Mucosa of descending colon (tissue), 3 donors: ENCODE measurements at regions not wholly inside any gene's neighbourhood (a gene's known extent, or its start where the extent isn't known, plus 50 kb on each side); places are given as distances from the start of the nearest gene placed in this dataset.

ENCODE experiments used
- ATAC-seq: fragments of 200-7000 bp; cut with Tn5 transposase; one replicate; pipeline ENCODE4 v1.9.1; 2020; ENCODE audit warnings: mild to moderate bottlenecking, moderate library complexity
- DNase-seq, 3 donors: peaks; one replicate each; pipeline ENCODE4 v3.0.0-alpha.2; 2020
- H3K36me3 ChIP-seq: fragments of 200-600 bp; one replicate; pipeline ENCODE4 v1.8.0; 2021; ENCODE audit warnings: low read depth, mild to moderate bottlenecking
- H3K4me1 ChIP-seq: fragments of 200-600 bp; one replicate; pipeline ENCODE4 v1.8.0; 2021; ENCODE audit warnings: low read depth, mild to moderate bottlenecking
- H3K4me3 ChIP-seq: fragments of 200-600 bp; one replicate; pipeline ENCODE4 v1.8.0; 2021; ENCODE audit warnings: mild to moderate bottlenecking
- H3K9me3 ChIP-seq: fragments of 200-600 bp; one replicate; pipeline ENCODE4 v1.8.0; 2021; ENCODE audit warnings: mild to moderate bottlenecking
- intact Hi-C, 2 donors: fragments of 100-400 bp; cut with DNase I in 1 of 2; cut with micrococcal nuclease in 1 of 2; formaldehyde crosslinking; loops; one replicate each; pipeline versions ENCODE4 v1.11.0 to v1.11.1; 2022; cut with DNase I, micrococcal nuclease
- TF ChIP-seq, protein P1 (sequence below): fragments of 200-600 bp; IDR thresholded peaks from one replicate; pipeline ENCODE4 v1.8.0; 2022; ENCODE audit warnings: antibody characterized with exemption, mild to moderate bottlenecking
- donor health status: DM: no; HTN: no; CAD: no; lungs with moderate emphysema.
- donor health status: DM: no; HTN: no; CAD: no.
- donor health status: DM: no; HTN: yes; CAD: no.

DNA sequence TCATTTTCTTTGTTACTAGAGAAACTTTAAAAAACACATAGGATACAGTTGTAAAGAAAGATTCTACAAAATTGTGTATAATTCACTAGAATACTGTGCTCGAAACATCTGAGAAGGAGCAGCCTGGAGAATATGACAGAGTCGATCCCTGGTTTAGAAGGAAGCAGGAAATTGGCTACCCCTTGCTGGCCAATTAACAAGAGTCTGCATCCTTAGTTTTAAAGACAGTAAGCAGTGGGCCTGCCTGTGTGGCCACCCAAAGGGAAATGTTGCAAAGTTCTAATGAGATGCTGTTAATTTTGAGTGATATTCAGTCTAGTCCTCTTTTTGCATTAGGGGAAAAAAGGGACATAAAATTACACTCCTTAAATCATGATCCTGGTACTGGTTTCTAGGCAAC lies 988.6 kb downstream of the PCDH17 start:
- TF ChIP-seq, protein P1, sequence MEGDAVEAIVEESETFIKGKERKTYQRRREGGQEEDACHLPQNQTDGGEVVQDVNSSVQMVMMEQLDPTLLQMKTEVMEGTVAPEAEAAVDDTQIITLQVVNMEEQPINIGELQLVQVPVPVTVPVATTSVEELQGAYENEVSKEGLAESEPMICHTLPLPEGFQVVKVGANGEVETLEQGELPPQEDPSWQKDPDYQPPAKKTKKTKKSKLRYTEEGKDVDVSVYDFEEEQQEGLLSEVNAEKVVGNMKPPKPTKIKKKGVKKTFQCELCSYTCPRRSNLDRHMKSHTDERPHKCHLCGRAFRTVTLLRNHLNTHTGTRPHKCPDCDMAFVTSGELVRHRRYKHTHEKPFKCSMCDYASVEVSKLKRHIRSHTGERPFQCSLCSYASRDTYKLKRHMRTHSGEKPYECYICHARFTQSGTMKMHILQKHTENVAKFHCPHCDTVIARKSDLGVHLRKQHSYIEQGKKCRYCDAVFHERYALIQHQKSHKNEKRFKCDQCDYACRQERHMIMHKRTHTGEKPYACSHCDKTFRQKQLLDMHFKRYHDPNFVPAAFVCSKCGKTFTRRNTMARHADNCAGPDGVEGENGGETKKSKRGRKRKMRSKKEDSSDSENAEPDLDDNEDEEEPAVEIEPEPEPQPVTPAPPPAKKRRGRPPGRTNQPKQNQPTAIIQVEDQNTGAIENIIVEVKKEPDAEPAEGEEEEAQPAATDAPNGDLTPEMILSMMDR, result no peak
- ATAC-seq (no peak), DNase-seq (no peak)
- no peaks in the 10 kb centered on the region for H3K36me3 ChIP-seq
- intact Hi-C loops, result no loop called here
- H3K4me1 ChIP-seq, result no peaks in the 10 kb centered on the region
- H3K4me3 ChIP-seq, result no peak overlapping the region
- peaks cover 44% of the 10 kb centered on the region for H3K9me3 ChIP-seq

DNA sequence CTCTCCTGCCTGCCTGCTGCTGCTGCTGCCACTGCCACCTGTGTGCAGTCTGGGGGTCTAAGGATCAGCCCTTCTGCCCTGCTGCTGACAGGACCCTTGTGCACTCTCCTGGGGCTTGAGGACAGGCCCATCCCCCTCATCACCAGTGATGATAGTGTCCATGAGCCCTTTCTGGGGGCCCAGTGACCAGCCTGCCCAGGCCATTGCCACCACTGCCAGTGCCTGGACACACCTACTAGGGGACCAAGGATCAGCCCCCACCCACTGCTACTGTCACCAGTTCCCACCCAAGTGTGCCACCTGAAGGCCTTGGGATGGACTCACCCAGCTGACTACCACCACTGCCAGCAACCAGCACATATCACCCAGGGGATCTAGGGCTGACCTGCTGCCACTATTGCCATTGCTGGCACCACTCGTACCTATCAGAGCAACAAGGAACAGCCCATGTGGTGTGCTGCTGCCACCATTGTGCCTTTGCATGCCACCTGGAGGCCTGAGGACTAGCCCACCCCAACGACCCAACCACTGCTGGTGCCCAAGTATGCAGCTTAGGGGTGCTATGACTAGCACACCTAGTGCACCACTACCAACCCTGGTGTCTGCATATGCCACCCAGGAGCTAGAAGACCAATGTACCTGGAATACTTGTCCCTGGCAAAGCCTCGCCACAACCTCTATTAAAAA lies 994.3 kb downstream of the PCDH17 start:
- H3K4me1 ChIP-seq, result no peaks in the 10 kb centered on the region
- ATAC-seq, result no peak
- TF ChIP-seq, protein P1, result no peak
- peaks cover 48% of the 10 kb centered on the region for H3K9me3 ChIP-seq
- no peaks in the 10 kb centered on the region for H3K36me3 ChIP-seq
- H3K4me3 ChIP-seq, result no peak overlapping the region
- intact Hi-C loops, result no loop called here
- DNase-seq, result no peak

- intact Hi-C loops, result no loop called here
- TF ChIP-seq, protein P1, result no peak
- Histone ChIP-seq H3K9me3 (peaks cover 21% of the 10 kb centered on the region), H3K4me1 (no peaks in the 10 kb centered on the region), H3K36me3 (no peaks in the 10 kb centered on the region), H3K4me3 (no peak overlapping the region)
- ATAC-seq, result no peak
- DNase-seq, result no peak
Measured at GRCh38 chr13:58630794-58631193, 999.2 kb downstream of the PCDH17 start.

DNA sequence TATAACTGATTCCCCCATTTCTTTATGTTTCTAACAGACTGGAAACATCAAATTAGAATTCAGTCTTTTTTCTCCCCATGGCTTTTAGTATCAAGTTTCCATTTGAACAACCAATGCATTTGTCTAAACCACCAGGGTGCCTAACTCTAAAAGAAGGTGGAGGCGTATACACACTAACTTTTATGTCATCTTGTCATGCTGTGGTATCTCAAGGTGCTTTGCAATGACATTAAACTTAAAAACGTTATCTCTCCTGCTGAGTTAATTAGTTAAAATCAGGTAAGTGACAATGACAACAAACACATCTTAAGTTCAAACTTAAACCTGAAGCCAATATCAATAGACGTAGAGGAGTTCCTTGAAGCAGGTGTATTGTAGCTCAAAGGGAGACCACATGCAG lies 1001.7 kb downstream of the PCDH17 start:
- Histone ChIP-seq H3K4me1 (no peaks in the 10 kb centered on the region), H3K4me3 (no peak overlapping the region)
- ATAC-seq, result no peak

DNA sequence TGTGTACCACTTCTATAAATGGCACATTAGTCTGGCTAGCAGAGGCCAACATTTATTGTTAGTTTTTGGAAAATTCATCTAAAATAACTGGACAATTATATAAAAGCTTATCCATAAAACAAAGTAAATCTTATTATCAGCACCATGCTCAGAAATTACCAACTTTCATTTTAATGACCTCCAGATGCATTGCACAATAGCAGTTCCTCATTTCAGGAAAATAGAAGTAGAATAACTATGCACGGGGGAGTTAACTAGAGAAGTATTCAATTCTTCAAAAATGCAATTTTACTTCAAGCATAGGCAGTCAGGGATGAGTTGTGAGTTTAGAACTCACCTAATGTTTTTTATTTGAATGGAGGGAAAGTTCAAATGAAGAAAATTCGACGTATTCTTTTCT lies 1023.5 kb downstream of the PCDH17 start:
- Histone ChIP-seq H3K4me3 (no peak overlapping the region), H3K36me3 (no peaks in the 10 kb centered on the region), H3K9me3 (peaks cover 28% of the 10 kb centered on the region), H3K4me1 (no peaks in the 10 kb centered on the region)
- DNase-seq (no peak), ATAC-seq (no peak)
- intact Hi-C loops, result no loop called here
- TF ChIP-seq, protein P1, result no peak

More for the DNA sequence above, 1001.7 kb downstream of the PCDH17 start:
- no peak for DNase-seq
- TF ChIP-seq, protein P1, result no peak
- intact Hi-C loops, result no loop called here
- H3K9me3 ChIP-seq, result peaks cover 6% of the 10 kb centered on the region
- H3K36me3 ChIP-seq, result no peaks in the 10 kb centered on the region

GRCh38 chr13:58660826-58661225 lies 1029.3 kb downstream of the PCDH17 start:
- TF ChIP-seq, protein P1, result no peak
- H3K4me3 ChIP-seq, result no peak overlapping the region
- H3K36me3 ChIP-seq, result no peaks in the 10 kb centered on the region
- H3K9me3 ChIP-seq, result peaks cover 40% of the 10 kb centered on the region
- DNase-seq (no peak), ATAC-seq (no peak)
- no peaks in the 10 kb centered on the region for H3K4me1 ChIP-seq
- intact Hi-C loops, result no loop called here
